HCT116 (cell line): ENCODE measurements at regions not wholly inside any gene's neighbourhood (a gene's known extent, or its start where the extent isn't known, plus 50 kb on each side); places are given as distances from the start of the nearest gene placed in this dataset.

Experiments
- ATAC-seq: fragments of 200-7000 bp; cut with Tn5 transposase; 2 replicates; pipeline ENCODE4 v1.9.1; 2020; ENCODE audit warnings: mild to moderate bottlenecking, moderate library complexity
- BruUV-seq: library from RNA; stranded (reverse); fragments of 400-500 nt; replicated peaks from 2 replicates; lab custom pipeline; 2021; lab: Mats Ljungman, UMichigan
- CTCF ChIA-PET: fragments of 300-600 bp; sonication (Branson Sonifier 250); formaldehyde crosslinking; loops from one replicate; lab custom pipeline; 2021; ENCODE audit warnings: antibody characterized with exemption; lab: Charles Lee
- POLR2A ChIA-PET: fragments of 300-600, 350-600 bp; sonication (Branson Sonifier 250); formaldehyde crosslinking; loops from one replicate; lab custom pipeline; 2021; ENCODE audit warnings: antibody characterized with exemption; lab: Charles Lee
- RAD21 ChIA-PET, 2 experiments: fragments of 300-600 bp; sonication (Branson Sonifier 250); formaldehyde crosslinking; loops; one replicate each; lab custom pipeline; 2023; ENCODE audit warnings: low total read pairs in 2 of 2; ENCODE audit not compliant: uncharacterized antibody in 2 of 2, unreplicated experiment in 2 of 2, low non-redundant PET in 1 of 2; lab: Charles Lee
- DNase-seq: peaks from one replicate; pipeline ENCODE4 v3.0.0-alpha.2; 2010; ENCODE audit warnings: low read depth, low spot score
- H2AFZ ChIP-seq: fragments of 200-600 bp; shearing (Covaris generic), sonication (generic); 2 replicates; pipeline ENCODE4 v1.6.1; 2017; ENCODE audit warnings: low read depth, mixed run types, mixed read lengths, antibody characterized with exemption, low read length; ENCODE audit not compliant: poor library complexity, severe bottlenecking
- H3K27ac ChIP-seq: 2 replicates; pipeline ENCODE4 v1.5.1; 2012; ENCODE audit warnings: low read depth, low read length
- H3K27me3 ChIP-seq: fragments of 200-600 bp; sonication (generic); 2 replicates; pipeline ENCODE4 v1.6.1; 2016; ENCODE audit warnings: mixed run types, low read length, mixed read lengths; ENCODE audit not compliant: insufficient read depth
- H3K36me3 ChIP-seq, 2 experiments: fragments of 200-500 bp in 1 of 2; fragments of 200-600 bp in 1 of 2; sonication (Bioruptor generic) in 1 of 2; sonication (generic) in 1 of 2; 2 replicates each; pipeline versions ENCODE4 v1.5.1 to v1.6.1; 2014 to 2016; ENCODE audit warnings: low read length in 2 of 2, inconsistent platforms in 1 of 2, mixed read lengths in 1 of 2, mixed run types in 1 of 2; ENCODE audit not compliant: insufficient read depth in 2 of 2, control insufficient read depth in 1 of 2
- H3K4me1 ChIP-seq, 2 experiments: fragments of 200-600 bp in 1 of 2; sonication (generic) in 1 of 2; 2 replicates each; pipeline versions ENCODE4 v1.5.1 to v1.6.1; 2012 to 2017; ENCODE audit warnings: low read length in 2 of 2, inconsistent platforms in 1 of 2, mild to moderate bottlenecking in 1 of 2, mixed read lengths in 1 of 2, mixed run types in 1 of 2, moderate library complexity in 1 of 2; ENCODE audit not compliant: insufficient read depth in 2 of 2, control insufficient read depth in 1 of 2
- H3K4me2 ChIP-seq: fragments of 200-600 bp; sonication (generic); 2 replicates; pipeline ENCODE4 v1.6.1; 2017; ENCODE audit warnings: mixed run types, low read length, mixed read lengths
- H3K4me3 ChIP-seq, 2 experiments: fragments of 200-600 bp in 1 of 2; sonication (generic) in 1 of 2; replicated peaks in 1 of 2; 2 replicates each; pipeline ENCODE4 v1.5.1; 2011 to 2016; ENCODE audit warnings: low read length in 2 of 2, control low read depth in 1 of 2, low read depth in 1 of 2, mild to moderate bottlenecking in 1 of 2, mixed read lengths in 1 of 2, mixed run types in 1 of 2
- H3K79me2 ChIP-seq: fragments of 200-600 bp; sonication (generic); 2 replicates; pipeline ENCODE4 v1.6.1; 2017; ENCODE audit warnings: mild to moderate bottlenecking, mixed run types, low read length, moderate library complexity, mixed read lengths; ENCODE audit not compliant: insufficient read depth
- H3K9ac ChIP-seq: fragments of 200-600 bp; sonication (generic); 2 replicates; pipeline ENCODE4 v1.6.1; 2016; ENCODE audit warnings: low read length, mixed read lengths
- H3K9me2 ChIP-seq: fragments of 200-600 bp; sonication (generic), shearing (Covaris generic); 2 replicates; pipeline ENCODE4 v1.6.1; 2017; ENCODE audit warnings: mixed run types, mild to moderate bottlenecking, moderate library complexity; ENCODE audit not compliant: insufficient read depth
- H3K9me3 ChIP-seq, 2 experiments: fragments of 200-500 bp in 1 of 2; fragments of 200-600 bp in 1 of 2; sonication (Bioruptor generic) in 1 of 2; sonication (generic) in 1 of 2; 2 replicates each; pipeline ENCODE4 v1.6.1; 2014 to 2017; ENCODE audit warnings: low read length in 2 of 2, mixed read lengths in 2 of 2, inconsistent platforms in 1 of 2, low read depth in 1 of 2, mild to moderate bottlenecking in 1 of 2, mixed run types in 1 of 2, moderate library complexity in 1 of 2; ENCODE audit not compliant: control insufficient read depth in 1 of 2, insufficient read depth in 1 of 2
- H4K20me1 ChIP-seq: fragments of 200-600 bp; sonication (generic), shearing (Covaris generic); 2 replicates; pipeline ENCODE4 v1.6.1; 2017; ENCODE audit warnings: mixed run types, mild to moderate bottlenecking, moderate library complexity; ENCODE audit not compliant: insufficient read depth
- CBX3 ChIP-seq: IDR thresholded peaks from 2 replicates; pipeline ENCODE4 v1.6.1; 2012; ENCODE audit warnings: low read depth
- CTCF ChIP-seq, 3 experiments: fragments of 200-600 bp in 1 of 3; sonication (generic) in 1 of 3; IDR thresholded peaks in 2 of 3; conservative IDR thresholded peaks in 1 of 3; 2 replicates each; pipeline ENCODE4 v1.5.1; 2012 to 2017; ENCODE audit warnings: low read depth in 2 of 3, low read length in 2 of 3, antibody characterized with exemption in 1 of 3, borderline replicate concordance in 1 of 3, control low read depth in 1 of 3, mild to moderate bottlenecking in 1 of 3, mixed read lengths in 1 of 3, mixed run types in 1 of 3, moderate library complexity in 1 of 3; ENCODE audit not compliant: insufficient read depth in 1 of 3
- EGR1 ChIP-seq: IDR thresholded peaks from 2 replicates; pipeline ENCODE4 v1.6.1; 2012; ENCODE audit warnings: low read depth
- ELF1 ChIP-seq: IDR thresholded peaks from 2 replicates; pipeline ENCODE4 v1.6.1; 2012; ENCODE audit warnings: low read depth, borderline replicate concordance
- EZH2phosphoT487 ChIP-seq: fragments of 200-600 bp; IDR thresholded peaks from 2 replicates; pipeline ENCODE4 v1.6.1; 2018; ENCODE audit warnings: antibody characterized with exemption, borderline replicate concordance
- POLR2A ChIP-seq: IDR thresholded peaks from 2 replicates; pipeline ENCODE4 v1.7.0; 2011; ENCODE audit warnings: borderline replicate concordance; ENCODE audit not compliant: insufficient read depth, insufficient read length; ENCODE audit errors: extremely low read depth
- RAD21 ChIP-seq: IDR thresholded peaks from 2 replicates; pipeline ENCODE4 v1.6.1; 2012; ENCODE audit warnings: low read depth, mild to moderate bottlenecking
- SIN3A ChIP-seq: IDR thresholded peaks from 2 replicates; pipeline ENCODE4 v1.6.1; 2012; ENCODE audit warnings: low read depth
- SRF ChIP-seq: IDR thresholded peaks from 2 replicates; pipeline ENCODE4 v1.6.1; 2012; ENCODE audit warnings: low read depth
- TCF7L2 ChIP-seq: IDR thresholded peaks from 2 replicates; pipeline ENCODE4 v1.7.0; 2011; ENCODE audit warnings: borderline replicate concordance, inconsistent platforms; ENCODE audit not compliant: insufficient read depth, insufficient read length; ENCODE audit errors: extremely low read depth
- ZFX ChIP-seq: fragments of 450-650 bp; IDR thresholded peaks from 2 replicates; pipeline ENCODE4 v1.6.1; 2017
- intact Hi-C: fragments of 100-400 bp; cut with micrococcal nuclease; formaldehyde crosslinking; loops from 2 replicates; pipeline ENCODE4 v1.10.0; 2022
- TF ChIP-seq, protein P1 (sequence below): IDR thresholded peaks from 2 replicates; pipeline ENCODE4 v1.6.1; 2012

DNA sequence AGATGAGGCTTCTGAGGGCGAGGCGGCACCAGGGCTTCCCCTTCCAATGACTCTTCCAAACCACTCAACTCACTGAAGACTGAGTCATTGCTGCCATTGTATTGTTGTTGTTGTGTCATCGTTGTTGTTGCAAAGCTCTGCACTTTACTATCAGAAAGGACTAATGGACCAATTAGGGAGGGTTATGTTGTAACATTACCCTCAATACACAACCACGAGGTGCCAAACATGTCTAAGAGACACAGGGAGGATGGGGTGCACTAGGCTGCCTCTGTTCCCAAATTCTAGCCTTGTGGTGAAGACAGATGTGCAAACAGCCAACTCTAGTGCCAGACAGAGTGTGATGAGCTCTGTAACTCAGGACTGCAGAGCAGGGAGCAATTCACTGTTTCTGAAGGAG is 1075.2 kb downstream of the UQCRFS1 start:
- H3K4me3 ChIP-seq, result no peak overlapping the region
- ChIA-PET RAD21 (no interaction called here), POLR2A (no interaction called here), CTCF (no interaction called here)
- no peaks in the 10 kb centered on the region for H4K20me1 ChIP-seq
- H2AFZ ChIP-seq, result no peak overlapping the region
- DNase-seq, result no peak
- ATAC-seq, result no peak
- no TSS peak for BruUV-seq
- H3K9me2 ChIP-seq, result no peaks in the 10 kb centered on the region
- H3K27ac ChIP-seq, result no peak overlapping the region
- no peaks in the 10 kb centered on the region for H3K79me2 ChIP-seq
- H3K27me3 ChIP-seq, result no peaks in the 10 kb centered on the region
- H3K9me3 ChIP-seq, result peaks cover 0 to 31% of the 10 kb centered on the region in 2 experiments; a peak in 2 of 4 replicates
- no peak overlapping the region for H3K4me2 ChIP-seq
- H3K36me3 ChIP-seq, result no peaks in the 10 kb centered on the region
- H3K9ac ChIP-seq, result no peak overlapping the region
- intact Hi-C loops, result no loop called here
- no peaks in the 10 kb centered on the region for H3K4me1 ChIP-seq
- TF ChIP-seq SIN3A (no peak), RAD21 (no peak), ZFX (no peak), SRF (no peak), POLR2A (no peak), TCF7L2 (no peak), CBX3 (no peak), EGR1 (no peak)
- TF ChIP-seq, protein P1, sequence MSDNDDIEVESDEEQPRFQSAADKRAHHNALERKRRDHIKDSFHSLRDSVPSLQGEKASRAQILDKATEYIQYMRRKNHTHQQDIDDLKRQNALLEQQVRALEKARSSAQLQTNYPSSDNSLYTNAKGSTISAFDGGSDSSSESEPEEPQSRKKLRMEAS, result no peak

GRCh38 chr19:28136796-28137195 is 1076.2 kb downstream of the UQCRFS1 start:
- H3K27me3 ChIP-seq, result no peaks in the 10 kb centered on the region
- no peaks in the 10 kb centered on the region for H3K9me2 ChIP-seq
- no peak for DNase-seq
- ChIA-PET POLR2A (no interaction called here), CTCF (no interaction called here), RAD21 (no interaction called here)
- BruUV-seq, result no TSS peak
- no peak overlapping the region for H2AFZ ChIP-seq
- H3K9me3 ChIP-seq, result peaks cover 0 to 31% of the 10 kb centered on the region in 2 experiments; a peak in 2 of 4 replicates
- no peak overlapping the region for H3K27ac ChIP-seq
- H3K9ac ChIP-seq, result no peak overlapping the region
- no peak overlapping the region for H3K4me2 ChIP-seq
- TF ChIP-seq, protein P1, result no peak
- no peak for TF ChIP-seq ELF1
- no peak for TF ChIP-seq EZH2phosphoT487
- TF ChIP-seq RAD21, result no peak
- TF ChIP-seq CTCF (IDR thresholded peaks at IDR 0.05 in 2 of 3, conservative IDR thresholded peaks at IDR 0.05 in 1 of 3; ENCODE audit: borderline replicate concordance in 1 of 3, insufficient read depth in 1 of 3, low read depth in 2 of 3, low read length in 2 of 3), result no peak
- TF ChIP-seq POLR2A, result no peak
- TF ChIP-seq, all 23 proteins: peak for 0
- Histone ChIP-seq H3K36me3 (no peaks in the 10 kb centered on the region), H3K79me2 (no peaks in the 10 kb centered on the region), H3K4me1 (no peaks in the 10 kb centered on the region), H4K20me1 (no peaks in the 10 kb centered on the region), H3K4me3 (no peak overlapping the region)
- no peak for ATAC-seq
- intact Hi-C loops, result no loop called here
